Heart right ventricle (tissue), 16 donors: ENCODE measurements at regions not wholly inside any gene's neighbourhood (a gene's known extent, or its start where the extent isn't known, plus 50 kb on each side); places are given as distances from the start of the nearest gene placed in this dataset.

Source experiments
- ATAC-seq, 8 donors: fragments of 200-7000 bp; cut with Tn5 transposase; one replicate each; pipeline ENCODE4 v1.9.1; 2020; ENCODE audit warnings: mild to moderate bottlenecking in 8 of 8, moderate library complexity in 8 of 8, moderate number of reproducible peaks in 1 of 8
- DNase-seq, 2 donors: peaks; one replicate each; pipeline ENCODE4 v3.0.0-alpha.2; 2020
- H3K27ac ChIP-seq, 10 donors: fragments of 200-600 bp; sonication (generic) in 2 of 10; one replicate each; pipeline versions ENCODE4 v1.5.0 to v1.8.0; 2020 to 2022; ENCODE audit warnings: mild to moderate bottlenecking in 3 of 10
- H3K27me3 ChIP-seq, 7 donors: fragments of 200-600 bp; one replicate each; pipeline ENCODE4 v1.8.0; 2021 to 2022; ENCODE audit warnings: mild to moderate bottlenecking in 2 of 7
- H3K36me3 ChIP-seq, 9 donors: fragments of 200-600 bp; sonication (generic) in 1 of 9; one replicate each; pipeline versions ENCODE4 v1.5.0 to v1.8.0; 2020 to 2022; ENCODE audit warnings: mild to moderate bottlenecking in 2 of 9
- H3K4me1 ChIP-seq, 9 donors: fragments of 200-600 bp; sonication (generic) in 1 of 9; one replicate each; pipeline versions ENCODE4 v1.5.0 to v1.8.0; 2020 to 2022; ENCODE audit warnings: mild to moderate bottlenecking in 4 of 9
- H3K4me3 ChIP-seq, 10 donors: fragments of 200-600 bp; sonication (generic) in 2 of 10; one replicate each; pipeline versions ENCODE4 v1.5.0 to v1.8.0; 2020 to 2022; ENCODE audit warnings: mild to moderate bottlenecking in 7 of 10, moderate library complexity in 2 of 10
- H3K9me3 ChIP-seq, 11 donors: fragments of 200-600 bp in 10 of 11; sonication (generic) in 2 of 11; one replicate each; pipeline versions ENCODE4 v1.5.0 to v1.8.0; 2013 to 2022; ENCODE audit warnings: mild to moderate bottlenecking in 2 of 11, control low read depth in 1 of 11, moderate library complexity in 1 of 11
- WGBS, 2 donors: extraction: QIAGEN DNeasy Blood & Tissue Kit; methylation state at CpG; one replicate each; pipeline ENCODE4 v1.1.7; 2013; ENCODE audit warnings: inconsistent platforms in 1 of 2; 5-methylcytosine and 5-hydroxymethylcytosine counted together
- intact Hi-C, 10 donors: fragments of 100-400 bp; cut with DNase I; formaldehyde crosslinking; loops; one replicate each; pipeline versions ENCODE4 v1.11.1 to v1.14.2; 2022
- TF ChIP-seq, protein P1 (sequence below), 9 donors: fragments of 200-600 bp; sonication (generic) in 2 of 9; IDR thresholded peaks; one replicate each; pipeline versions ENCODE4 v1.5.0 to v1.8.0; 2021 to 2022; ENCODE audit warnings: antibody characterized with exemption in 9 of 9, mild to moderate bottlenecking in 5 of 9, moderate library complexity in 1 of 9
- donor health status: Arrhythmogenic right ventricular cardiomyopathy.
- donor health status: ischemic (EF 13 %, LVEDD 7.1; RV severe dilation, severe dysfunction).
- donor health status: healthy with polysubstance abuse.
- donor health status: DM: no; HTN: yes; CAD: no.
- donor health status: DM: no; HTN: no; CAD: no.
- donor health status: ischemic (EF 25% LVEDD 6.9; RV normal size, moderate dysfunction).
- donor health status: ischemic (EF 25% LVEDD 5.7; RV mildly dilated, moderate dysfunction).
- donor health status: healthy.
- donor health status: DM: yes; HTN: yes; CAD: no.
- donor health status: Ischemic cardiomyopathy.
- donor health status: ischemic (EF 35%, LVEDD 5.7; RV mildly dilated, moderate dysfunction).
- donor health status: nonischemic (EF 11% LVEDD 7.7; RV severe dilation, severe dysfunction).
- donor health status: DM: yes; HTN: yes; CAD: no.
- donor health status: PGD.
- donor health status: ischemic (EF 29% LVEDD 5.4; RV normal size, mild dysfunction).
- donor health status: nonischemic (EF 23%, LVEDD 6.1; RV moderate dilation, normal function).

DNA sequence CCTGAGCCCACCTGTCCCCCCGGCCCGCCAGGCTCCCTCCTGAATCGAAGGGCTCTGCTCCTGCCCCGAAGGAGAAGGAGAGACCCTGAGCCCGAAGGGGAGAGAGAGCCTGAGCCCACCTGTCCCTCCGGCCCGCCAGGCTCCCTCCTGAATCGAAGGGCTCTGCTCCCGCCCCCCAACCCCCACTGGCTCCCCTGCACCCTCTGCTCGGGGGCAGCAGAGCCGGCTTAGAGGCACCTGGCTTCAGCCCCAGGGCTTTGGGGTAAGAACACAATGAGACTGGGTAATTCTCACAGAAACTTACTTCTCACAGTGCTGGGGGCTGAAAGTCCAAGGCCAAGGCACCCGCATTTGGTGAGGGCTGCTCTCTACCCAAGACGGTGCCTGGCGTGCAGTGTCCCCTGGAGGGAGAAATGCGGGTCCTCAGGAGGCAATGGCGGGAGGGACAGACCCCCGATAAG, 53.1 kb upstream of the FBRSL1 start:
- no peak overlapping the region for H3K4me3 ChIP-seq
- TF ChIP-seq, protein P1, sequence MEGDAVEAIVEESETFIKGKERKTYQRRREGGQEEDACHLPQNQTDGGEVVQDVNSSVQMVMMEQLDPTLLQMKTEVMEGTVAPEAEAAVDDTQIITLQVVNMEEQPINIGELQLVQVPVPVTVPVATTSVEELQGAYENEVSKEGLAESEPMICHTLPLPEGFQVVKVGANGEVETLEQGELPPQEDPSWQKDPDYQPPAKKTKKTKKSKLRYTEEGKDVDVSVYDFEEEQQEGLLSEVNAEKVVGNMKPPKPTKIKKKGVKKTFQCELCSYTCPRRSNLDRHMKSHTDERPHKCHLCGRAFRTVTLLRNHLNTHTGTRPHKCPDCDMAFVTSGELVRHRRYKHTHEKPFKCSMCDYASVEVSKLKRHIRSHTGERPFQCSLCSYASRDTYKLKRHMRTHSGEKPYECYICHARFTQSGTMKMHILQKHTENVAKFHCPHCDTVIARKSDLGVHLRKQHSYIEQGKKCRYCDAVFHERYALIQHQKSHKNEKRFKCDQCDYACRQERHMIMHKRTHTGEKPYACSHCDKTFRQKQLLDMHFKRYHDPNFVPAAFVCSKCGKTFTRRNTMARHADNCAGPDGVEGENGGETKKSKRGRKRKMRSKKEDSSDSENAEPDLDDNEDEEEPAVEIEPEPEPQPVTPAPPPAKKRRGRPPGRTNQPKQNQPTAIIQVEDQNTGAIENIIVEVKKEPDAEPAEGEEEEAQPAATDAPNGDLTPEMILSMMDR (IDR thresholded peaks at IDR 0.05) = no peak
- peaks cover 0 to 9% (median 0%) of the 10 kb centered on the region in 9 donors for H3K4me1 ChIP-seq
- H3K36me3 ChIP-seq = no peaks in the 10 kb centered on the region
- intact Hi-C loops = no loop called here
- H3K27ac ChIP-seq = no peak overlapping the region
- H3K27me3 ChIP-seq = peaks cover 0 to 75% (median 32%) of the 10 kb centered on the region in 7 donors
- 43 to 53% methylated on average over 15 to 17 of the region's 17 CpGs for WGBS, 2 donors
- ATAC-seq (no peak), DNase-seq (no peak)
- no peaks in the 10 kb centered on the region for H3K9me3 ChIP-seq

DNA sequence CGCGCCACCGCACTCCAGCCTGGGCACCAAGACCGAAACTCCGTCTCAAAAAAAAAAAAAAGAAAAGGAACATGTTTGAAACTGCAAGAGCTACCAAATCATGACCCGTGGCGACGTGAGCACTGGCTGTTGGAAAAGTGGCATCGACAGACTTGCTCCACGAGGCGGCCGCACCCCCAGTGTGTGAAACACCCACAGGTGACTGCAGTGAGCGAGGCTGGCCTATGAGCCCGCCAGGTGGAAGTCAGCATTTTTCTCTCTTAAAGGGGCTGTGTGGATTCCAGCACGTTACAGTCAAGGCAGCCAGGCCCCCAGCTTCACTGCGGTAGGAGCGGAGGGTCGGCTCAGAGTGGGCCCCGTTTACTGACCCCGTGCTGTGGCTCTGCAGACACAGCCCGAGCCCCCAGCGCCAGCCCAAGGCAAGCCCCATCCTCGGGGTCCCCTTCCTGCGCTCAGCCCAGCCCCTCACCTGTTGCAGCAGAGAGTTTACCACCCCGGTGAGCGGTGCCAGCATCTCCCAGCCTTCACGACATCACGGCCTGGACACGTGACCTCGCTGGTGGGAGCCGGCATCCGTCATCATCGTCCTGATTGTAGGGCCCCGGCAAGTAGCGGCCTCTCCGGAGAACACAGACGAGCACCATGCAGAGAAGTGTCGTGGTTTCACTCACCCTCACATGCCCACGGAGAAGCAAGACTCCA, 54.3 kb upstream of the FBRSL1 start:
- Histone ChIP-seq H3K9me3 (no peaks in the 10 kb centered on the region), H3K27ac (no peak overlapping the region), H3K4me3 (no peak overlapping the region), H3K36me3 (no peaks in the 10 kb centered on the region), H3K27me3 (peaks cover 0 to 78% (median 35%) of the 10 kb centered on the region in 7 donors), H3K4me1 (peaks cover 0 to 12% (median 1%) of the 10 kb centered on the region in 9 donors)
- ATAC-seq (no peak), DNase-seq (no peak)
- intact Hi-C loops = no loop called here
- WGBS, 2 donors = 92 to 93% methylated on average over 36 to 39 of the region's 39 CpGs
- TF ChIP-seq, protein P1 (IDR thresholded peaks at IDR 0.05) = no peak

- WGBS, 2 donors = 86% methylated on average over 35 of the region's 35 CpGs
- H3K4me1 ChIP-seq = peaks cover 6 to 30% (median 16%) of the 10 kb centered on the region in 9 donors
- no peaks in the 10 kb centered on the region for H3K36me3 ChIP-seq
- H3K9me3 ChIP-seq = no peaks in the 10 kb centered on the region
- H3K27ac ChIP-seq = no peak overlapping the region
- ATAC-seq (no peak), DNase-seq (no peak)
- TF ChIP-seq, protein P1 (IDR thresholded peaks at IDR 0.05) = no peak
- intact Hi-C loops = loop anchor here in 1 of 10 donors (5.0 kb wide), 1 partner anchor 1282 kb away; no protein-coding TSS in a partner anchor
- H3K27me3 ChIP-seq = peaks cover 0 to 85% (median 50%) of the 10 kb centered on the region in 7 donors
- H3K4me3 ChIP-seq = no peak overlapping the region
Observed at GRCh38 chr12:132433641-132434395, 56.1 kb upstream of the FBRSL1 start.

GRCh38 chr12:132432721-132433577, 57.0 kb upstream of the FBRSL1 start:
- DNase-seq = peak in 1 of 2 donors; percentile 42

More at GRCh38 chr12:132432721-132433577, 57.0 kb upstream of the FBRSL1 start:
- intact Hi-C loops = loop anchor here in 1 of 10 donors (5.0 kb wide), 1 partner anchor 1281 kb away; no protein-coding TSS in a partner anchor
- H3K4me1 ChIP-seq = peaks cover 6 to 30% (median 18%) of the 10 kb centered on the region in 9 donors
- H3K36me3 ChIP-seq = no peaks in the 10 kb centered on the region
- H3K27me3 ChIP-seq = peaks cover 0 to 86% (median 50%) of the 10 kb centered on the region in 7 donors
- no peak overlapping the region for H3K27ac ChIP-seq
- no peaks in the 10 kb centered on the region for H3K9me3 ChIP-seq
- ATAC-seq = peak in 5 of 8 donors; percentile 26 to 57 (median 52)
- H3K4me3 ChIP-seq = no peak overlapping the region
- TF ChIP-seq, protein P1 (IDR thresholded peaks at IDR 0.05) = no peak
- 70 to 72% methylated on average over 41 of the region's 41 CpGs for WGBS, 2 donors
